ENCODE measurements at regions not wholly inside any gene's neighbourhood (a gene's known extent, or its start where the extent isn't known, plus 50 kb on each side); places are given as distances from the start of the nearest gene placed in this dataset.

- H3K27me3 ChIP-seq: no peaks in the 10 kb centered on the region
- no peak overlapping the region for H3K4me3 ChIP-seq
- no peaks in the 10 kb centered on the region for H3K9me3 ChIP-seq
- TF ChIP-seq POLR2A (IDR thresholded peaks at IDR 0.05) (no peak), CTCF (IDR thresholded peaks at IDR 0.05) (no peak)
- DNase-seq: no peak
- no peaks in the 10 kb centered on the region for H3K4me1 ChIP-seq
- no peak overlapping the region for H3K27ac ChIP-seq
- no peaks in the 10 kb centered on the region for H3K36me3 ChIP-seq
These were observed 680.4 kb upstream of the ITGA1 start for GRCh38 chr5:52107210-52107905.

- H3K27me3 ChIP-seq: no peaks in the 10 kb centered on the region
- no peak overlapping the region for H3K4me3 ChIP-seq
- no peak for DNase-seq
- no peaks in the 10 kb centered on the region for H3K4me1 ChIP-seq
- H3K9me3 ChIP-seq: no peaks in the 10 kb centered on the region
- H3K27ac ChIP-seq: no peak overlapping the region
- no peaks in the 10 kb centered on the region for H3K36me3 ChIP-seq
- TF ChIP-seq POLR2A (IDR thresholded peaks at IDR 0.05) (no peak), CTCF (IDR thresholded peaks at IDR 0.05) (no peak)
These were observed 667.9 kb upstream of the ITGA1 start for GRCh38 chr5:52119768-52120167.

GRCh38 chr5:52132053-52132452 is 655.7 kb upstream of the ITGA1 start:
- Histone ChIP-seq H3K27me3 (no peaks in the 10 kb centered on the region), H3K4me1 (no peaks in the 10 kb centered on the region)

GRCh38 chr5:52134013-52134650 is 653.6 kb upstream of the ITGA1 start:
- DNase-seq: no peak
- Histone ChIP-seq H3K9me3 (no peaks in the 10 kb centered on the region), H3K4me1 (no peaks in the 10 kb centered on the region), H3K36me3 (no peaks in the 10 kb centered on the region), H3K4me3 (no peak overlapping the region), H3K27me3 (no peaks in the 10 kb centered on the region), H3K27ac (no peak overlapping the region)
- no peak for TF ChIP-seq POLR2A (IDR thresholded peaks at IDR 0.05)
- no peak for TF ChIP-seq CTCF (IDR thresholded peaks at IDR 0.05)

More at GRCh38 chr5:52132053-52132452, 655.7 kb upstream of the ITGA1 start:
- Histone ChIP-seq H3K9me3 (no peaks in the 10 kb centered on the region), H3K36me3 (no peaks in the 10 kb centered on the region), H3K4me3 (no peak overlapping the region), H3K27ac (no peak overlapping the region)
- no peak for TF ChIP-seq CTCF (IDR thresholded peaks at IDR 0.05)
- TF ChIP-seq POLR2A (IDR thresholded peaks at IDR 0.05): no peak
- no peak for DNase-seq

GRCh38 chr5:52139888-52140615 is 647.7 kb upstream of the ITGA1 start:
- Histone ChIP-seq H3K9me3 (no peaks in the 10 kb centered on the region), H3K36me3 (no peaks in the 10 kb centered on the region), H3K4me3 (no peak overlapping the region), H3K4me1 (no peaks in the 10 kb centered on the region), H3K27me3 (no peaks in the 10 kb centered on the region), H3K27ac (no peak overlapping the region)
- no peak for TF ChIP-seq POLR2A (IDR thresholded peaks at IDR 0.05)
- TF ChIP-seq CTCF (IDR thresholded peaks at IDR 0.05): no peak
- DNase-seq: no peak
